C4-2B (cell line): ENCODE measurements at regions not wholly inside any gene's neighbourhood (a gene's known extent, or its start where the extent isn't known, plus 50 kb on each side); places are given as distances from the start of the nearest gene placed in this dataset.

Experiments used
- H3K27ac ChIP-seq: fragments of 450-650 bp; 2 replicates; pipeline ENCODE4 v1.5.1; 2017
- CTCF ChIP-seq: fragments of 450-650 bp; conservative IDR thresholded peaks from 2 replicates; pipeline ENCODE4 v1.5.1; 2017; ENCODE audit warnings: mild to moderate bottlenecking
- ZFX ChIP-seq: fragments of 450-650 bp; IDR thresholded peaks from 2 replicates; pipeline ENCODE4 v1.6.1; 2017

GRCh38 chr14:61870163-61870562 lies 107.9 kb downstream of the SNAPC1 start:
- H3K27ac ChIP-seq: no peak overlapping the region
- TF ChIP-seq CTCF: no peak
- TF ChIP-seq ZFX: no peak

- H3K27ac ChIP-seq: no peak overlapping the region
- TF ChIP-seq CTCF (no peak), ZFX (no peak)
These were observed 110.2 kb downstream of the SNAPC1 start for GRCh38 chr14:61872452-61872851.

GRCh38 chr14:61875483-61875882 lies 113.3 kb downstream of the SNAPC1 start:
- TF ChIP-seq ZFX (no peak), CTCF (no peak)
- no peak overlapping the region for H3K27ac ChIP-seq

- TF ChIP-seq ZFX (no peak), CTCF (no peak)
- H3K27ac ChIP-seq: no peak overlapping the region
These were observed 114.3 kb downstream of the SNAPC1 start for GRCh38 chr14:61876362-61877034.

- H3K27ac ChIP-seq: no peak overlapping the region
- TF ChIP-seq CTCF (no peak), ZFX (no peak)
These were observed 114.8 kb downstream of the SNAPC1 start for GRCh38 chr14:61877035-61877390.

- TF ChIP-seq CTCF (no peak), ZFX (no peak)
- H3K27ac ChIP-seq: no peak overlapping the region
These were observed 115.5 kb downstream of the SNAPC1 start for GRCh38 chr14:61877768-61878167.

GRCh38 chr14:61878931-61879330 lies 116.7 kb downstream of the SNAPC1 start:
- H3K27ac ChIP-seq: no peak overlapping the region
- TF ChIP-seq ZFX (no peak), CTCF (no peak)
